SU-DHL-6 (cell line): ENCODE measurements at regions not wholly inside any gene's neighbourhood (a gene's known extent, or its start where the extent isn't known, plus 50 kb on each side); places are given as distances from the start of the nearest gene placed in this dataset.

Experiments used
- EZH2phosphoT487 ChIP-seq: fragments of 200-600 bp; sonication (generic), shearing (Covaris generic); conservative IDR thresholded peaks from 2 replicates; pipeline ENCODE4 v1.6.1; 2018; ENCODE audit warnings: mild to moderate bottlenecking, antibody characterized with exemption, low read length, moderate library complexity, mixed read lengths
- TF ChIP-seq, protein P1 (sequence below): fragments of 200-600 bp; sonication (generic); IDR thresholded peaks from one replicate; pipeline ENCODE4 v1.5.1; 2017; ENCODE audit warnings: antibody characterized with exemption, mild to moderate bottlenecking, low read length, moderate library complexity; ENCODE audit not compliant: insufficient read depth, poor library complexity, severe bottlenecking

GRCh38 chr9:107644733-107645463 lies 155.3 kb upstream of the KLF4 start:
- TF ChIP-seq, protein P1, sequence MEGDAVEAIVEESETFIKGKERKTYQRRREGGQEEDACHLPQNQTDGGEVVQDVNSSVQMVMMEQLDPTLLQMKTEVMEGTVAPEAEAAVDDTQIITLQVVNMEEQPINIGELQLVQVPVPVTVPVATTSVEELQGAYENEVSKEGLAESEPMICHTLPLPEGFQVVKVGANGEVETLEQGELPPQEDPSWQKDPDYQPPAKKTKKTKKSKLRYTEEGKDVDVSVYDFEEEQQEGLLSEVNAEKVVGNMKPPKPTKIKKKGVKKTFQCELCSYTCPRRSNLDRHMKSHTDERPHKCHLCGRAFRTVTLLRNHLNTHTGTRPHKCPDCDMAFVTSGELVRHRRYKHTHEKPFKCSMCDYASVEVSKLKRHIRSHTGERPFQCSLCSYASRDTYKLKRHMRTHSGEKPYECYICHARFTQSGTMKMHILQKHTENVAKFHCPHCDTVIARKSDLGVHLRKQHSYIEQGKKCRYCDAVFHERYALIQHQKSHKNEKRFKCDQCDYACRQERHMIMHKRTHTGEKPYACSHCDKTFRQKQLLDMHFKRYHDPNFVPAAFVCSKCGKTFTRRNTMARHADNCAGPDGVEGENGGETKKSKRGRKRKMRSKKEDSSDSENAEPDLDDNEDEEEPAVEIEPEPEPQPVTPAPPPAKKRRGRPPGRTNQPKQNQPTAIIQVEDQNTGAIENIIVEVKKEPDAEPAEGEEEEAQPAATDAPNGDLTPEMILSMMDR, result no peak
- TF ChIP-seq EZH2phosphoT487, result no peak
